HFFc6 (cell line): ENCODE measurements at regions not wholly inside any gene's neighbourhood (a gene's known extent, or its start where the extent isn't known, plus 50 kb on each side); places are given as distances from the start of the nearest gene placed in this dataset.
A peak's percentile ranks its signal among the peaks of the same experiment; 100 is the strongest.

Experiments used
- DNase-seq: peaks from one replicate; pipeline ENCODE4 v3.0.0-alpha.2; 2018
- H3K27ac Mint-ChIP-seq: 2 replicates; pipeline ENCODE4 v1.8.0; 2020; ENCODE audit warnings: mild to moderate bottlenecking, mixed read lengths
- H3K27me3 Mint-ChIP-seq: 2 replicates; pipeline ENCODE4 v1.8.0; 2021; ENCODE audit warnings: mild to moderate bottlenecking, moderate library complexity, mixed read lengths; ENCODE audit not compliant: insufficient read depth
- H3K36me3 Mint-ChIP-seq: 2 replicates; pipeline ENCODE4 v1.8.0; 2021; ENCODE audit warnings: low read depth, mixed read lengths
- H3K4me1 Mint-ChIP-seq: 2 replicates; pipeline ENCODE4 v1.8.0; 2020; ENCODE audit warnings: low read depth, mixed read lengths
- H3K4me3 Mint-ChIP-seq: 2 replicates; pipeline ENCODE4 v1.8.0; 2020; ENCODE audit warnings: mild to moderate bottlenecking, moderate library complexity, mixed read lengths
- H3K9me3 Mint-ChIP-seq: 2 replicates; pipeline ENCODE4 v1.8.0; 2020; ENCODE audit warnings: mild to moderate bottlenecking, mixed read lengths
- CTCF ChIP-seq: fragments of 200-600 bp; sonication (generic); IDR thresholded peaks from 2 replicates; pipeline ENCODE4 v1.5.0; 2021; ENCODE audit warnings: antibody characterized with exemption, mild to moderate bottlenecking

- TF ChIP-seq CTCF: no peak
- H3K9me3 Mint-ChIP-seq: no peaks in the 10 kb centered on the region
- H3K27me3 Mint-ChIP-seq: peaks cover 2% of the 10 kb centered on the region
- H3K36me3 Mint-ChIP-seq: no peaks in the 10 kb centered on the region
- peak; percentile 37 for DNase-seq
- no peak overlapping the region; the same call in 1 of the 2 replicates for H3K4me3 Mint-ChIP-seq
- H3K4me1 Mint-ChIP-seq: peaks cover 52% of the 10 kb centered on the region
- H3K27ac Mint-ChIP-seq: 0 out of 2 replicates have a peak overlapping the region, but pooled peaks have one; percentile 39
These were observed 149.5 kb downstream of the ANKRD60 start for GRCh38 chr20:58078741-58079522.

GRCh38 chr20:58077282-58077681 lies 151.2 kb downstream of the ANKRD60 start:
- peaks cover 3% of the 10 kb centered on the region for H3K27me3 Mint-ChIP-seq
- no peak for DNase-seq
- no peaks in the 10 kb centered on the region for H3K9me3 Mint-ChIP-seq
- no peak overlapping the region for H3K4me3 Mint-ChIP-seq
- no peak overlapping the region for H3K27ac Mint-ChIP-seq
- TF ChIP-seq CTCF: no peak
- no peaks in the 10 kb centered on the region for H3K36me3 Mint-ChIP-seq
- H3K4me1 Mint-ChIP-seq: peaks cover 54% of the 10 kb centered on the region

- Mint-ChIP-seq H3K27me3 (peaks cover 3% of the 10 kb centered on the region), H3K4me1 (peaks cover 45% of the 10 kb centered on the region), H3K9me3 (no peaks in the 10 kb centered on the region), H3K36me3 (no peaks in the 10 kb centered on the region), H3K27ac (no peak overlapping the region), H3K4me3 (no peak overlapping the region)
- no peak for TF ChIP-seq CTCF
- no peak for DNase-seq
These were observed 152.0 kb downstream of the ANKRD60 start for GRCh38 chr20:58076405-58076804.

- peaks cover 3% of the 10 kb centered on the region for H3K27me3 Mint-ChIP-seq
- H3K4me3 Mint-ChIP-seq: no peak overlapping the region
- no peak for DNase-seq
- TF ChIP-seq CTCF: no peak
- H3K36me3 Mint-ChIP-seq: no peaks in the 10 kb centered on the region
- H3K9me3 Mint-ChIP-seq: no peaks in the 10 kb centered on the region
- H3K4me1 Mint-ChIP-seq: peaks cover 45% of the 10 kb centered on the region
- no peak overlapping the region for H3K27ac Mint-ChIP-seq
These were observed 152.7 kb downstream of the ANKRD60 start for GRCh38 chr20:58075586-58076345.

GRCh38 chr20:58073945-58074856 lies 154.3 kb downstream of the ANKRD60 start:
- Mint-ChIP-seq H3K36me3 (no peaks in the 10 kb centered on the region), H3K4me1 (peaks cover 40% of the 10 kb centered on the region), H3K4me3 (no peak overlapping the region), H3K27ac (no peak overlapping the region), H3K9me3 (no peaks in the 10 kb centered on the region), H3K27me3 (peaks cover 17% of the 10 kb centered on the region)
- TF ChIP-seq CTCF: no peak
- DNase-seq: peak; percentile 32
